ENCODE measurements at regions not wholly inside any gene's neighbourhood (a gene's known extent, or its start where the extent isn't known, plus 50 kb on each side); places are given as distances from the start of the nearest gene placed in this dataset.

- Histone ChIP-seq H2BK20ac (ENCODE audit: low read length) (no peak overlapping the region), H2AFZ (ENCODE audit: low read length) (no peak overlapping the region), H3K14ac (ENCODE audit: insufficient read length) (no peak overlapping the region), H2BK120ac (replicated peaks; ENCODE audit: low read depth, low read length) (no peak overlapping the region), H3K4ac (replicated peaks; ENCODE audit: insufficient read length, low read depth, low read length) (no peak overlapping the region), H3K27me3 (replicated peaks in 1 of 4; ENCODE audit: control insufficient read depth in 3 of 4, extremely low read depth in 1 of 4, insufficient read depth in 3 of 4, low read length in 3 of 4) (no peaks in the 10 kb centered on the region), H3K27ac (ENCODE audit: low read depth, low read length) (no peak overlapping the region), H3K4me3 (ENCODE audit: extremely low read depth in 1 of 4, insufficient read depth in 2 of 4, low read depth in 3 of 4, low read length in 4 of 4) (no peak overlapping the region), H3K9ac (replicated peaks in 1 of 4; ENCODE audit: extremely low read depth in 1 of 4, low read depth in 3 of 4, low read length in 3 of 4) (no peak overlapping the region), H4K20me1 (replicated peaks in 1 of 2; ENCODE audit: control insufficient read depth in 1 of 2, insufficient read depth in 2 of 2, low read length in 2 of 2) (no peaks in the 10 kb centered on the region), H3K56ac (replicated peaks; ENCODE audit: insufficient read length, low read depth, low read length) (no peak overlapping the region), H2AK5ac (ENCODE audit: low read depth, low read length) (no peak overlapping the region), H4K8ac (ENCODE audit: extremely low read depth, insufficient read depth, low read length) (no peak overlapping the region), H2BK5ac (ENCODE audit: low read depth, low read length) (no peak overlapping the region), H3K18ac (ENCODE audit: extremely low read depth, low read length) (no peak overlapping the region), H3K23ac (ENCODE audit: insufficient read length) (no peak overlapping the region), H2BK12ac (ENCODE audit: low read depth, low read length) (no peak overlapping the region), H3K23me2 (ENCODE audit: low read depth, low read length) (no peaks in the 10 kb centered on the region), H3K36me3 (ENCODE audit: control insufficient read depth in 2 of 4, insufficient read depth in 4 of 4, low read length in 3 of 4) (no peaks in the 10 kb centered on the region), H4K91ac (replicated peaks; ENCODE audit: insufficient read length, low read length) (no peak overlapping the region), H3K79me2 (ENCODE audit: control insufficient read depth in 1 of 2, insufficient read depth in 2 of 2, low read length in 2 of 2) (no peaks in the 10 kb centered on the region), H4K5ac (ENCODE audit: insufficient read length, low read depth, low read length) (no peak overlapping the region), H3K4me1 (replicated peaks in 1 of 4; ENCODE audit: control insufficient read depth in 3 of 4, insufficient read depth in 4 of 4, low read length in 3 of 4) (no peaks in the 10 kb centered on the region; a peak in 1 of 7 replicates), H3K4me2 (ENCODE audit: insufficient read depth in 1 of 2, low read depth in 2 of 2, low read length in 2 of 2) (no peak overlapping the region), H3K79me1 (ENCODE audit: low read depth, low read length) (no peaks in the 10 kb centered on the region), H3K9me3 (ENCODE audit: insufficient read depth in 2 of 2, low read depth in 1 of 2, low read length in 1 of 2) (peaks cover 10% of the 10 kb centered on the region in 2 experiments; a peak in 3 of 4 replicates), H2BK15ac (ENCODE audit: low read length) (no peak overlapping the region)
- DNase-seq (ENCODE audit: low read depth in 1 of 2, low spot score in 2 of 2) = no peak
- POLR2A ChIA-PET (ENCODE audit: partially characterized antibody) = no interaction called here
- WGBS, 2 experiments (ENCODE audit: extremely low coverage in 1 of 2, insufficient coverage in 1 of 2, insufficient read length in 1 of 2, insufficient replicate concordance in 2 of 2, low coverage in 1 of 2, low lambda C conversion rate in 2 of 2, missing lambda C conversion rate in 1 of 2) = 91% methylated on average over 3 of the region's 3 CpGs; no CpG with 5 or more reads in 1 of the 2 experiments
- CTCF ChIA-PET (ENCODE audit: partially characterized antibody) = no interaction called here
- FAIRE-seq = no peak
- TF ChIP-seq TAF7 (optimal IDR thresholded peaks at IDR 0.05; ENCODE audit: borderline replicate concordance, low read depth, low read length) (no peak), ATF2 (IDR thresholded peaks at IDR 0.05; ENCODE audit: low read length) (no peak), SP4 (IDR thresholded peaks at IDR 0.05; ENCODE audit: low read length) (no peak), NANOG (IDR thresholded peaks at IDR 0.05; ENCODE audit: insufficient read depth, low read depth, low read length, poor library complexity, severe bottlenecking) (no peak), TBP (IDR thresholded peaks at IDR 0.05; ENCODE audit: low read depth, low read length) (no peak), CHD2 (IDR thresholded peaks at IDR 0.05; ENCODE audit: low read length) (no peak), KDM4A (IDR thresholded peaks at IDR 0.05; ENCODE audit: low read depth, low read length, severe bottlenecking) (no peak), MAFK (IDR thresholded peaks at IDR 0.05; ENCODE audit: low read depth, low read length) (no peak), CTBP2 (IDR thresholded peaks at IDR 0.05; ENCODE audit: borderline replicate concordance, insufficient read depth, insufficient read length, low read length) (no peak), POLR2AphosphoS5 (IDR thresholded peaks at IDR 0.05; ENCODE audit: low read depth, low read length) (no peak), JUN (IDR thresholded peaks at IDR 0.05; ENCODE audit: low read depth, low read length) (no peak), POLR2A (IDR thresholded peaks at IDR 0.05; ENCODE audit: control extremely low read depth in 1 of 2, low read depth in 2 of 2, low read length in 2 of 2) (no peak), RNF2 (IDR thresholded peaks at IDR 0.05; ENCODE audit: borderline replicate concordance, low read depth, low read length, missing control alignments, poor library complexity, severe bottlenecking) (no peak), BCL11A (IDR thresholded peaks at IDR 0.05; ENCODE audit: low read depth in 2 of 2, low read length in 2 of 2) (no peak)
Observed at GRCh38 chr11:112543390-112543789, 282.7 kb upstream of the PLET1 start.

All from H1 (cell line).